Transverse colon (tissue), 4 donors: ENCODE measurements at regions not wholly inside any gene's neighbourhood (a gene's known extent, or its start where the extent isn't known, plus 50 kb on each side); places are given as distances from the start of the nearest gene placed in this dataset.

Source experiments
- EP300 ChIP-seq: sonication (generic); formaldehyde crosslinking; IDR thresholded peaks from one replicate; pipeline ENCODE4 v1.6.1; 2017; ENCODE audit warnings: antibody characterized with exemption, low read depth
- POLR2A ChIP-seq: fragments of 450-650 bp; IDR thresholded peaks from one replicate; pipeline ENCODE4 v1.6.1; 2016; ENCODE audit warnings: antibody characterized with exemption, mild to moderate bottlenecking, moderate library complexity
- POLR2AphosphoS5 ChIP-seq, 3 donors: sonication (generic); formaldehyde crosslinking; IDR thresholded peaks; one replicate each; pipeline ENCODE4 v1.6.1; 2016; ENCODE audit warnings: antibody characterized with exemption in 3 of 3
- TF ChIP-seq, protein P1 (sequence below), 5 experiments: fragments of 200-600 bp in 3 of 5; fragments of 450-650 bp in 2 of 5; sonication (generic) in 3 of 5; IDR thresholded peaks; 1 replicate in 2 of 5; 2 replicates in 3 of 5; pipeline ENCODE4 v1.5.1; 2016 to 2017; ENCODE audit warnings: antibody characterized with exemption in 5 of 5, inconsistent platforms in 3 of 5, mild to moderate bottlenecking in 2 of 5, moderate library complexity in 1 of 5

DNA sequence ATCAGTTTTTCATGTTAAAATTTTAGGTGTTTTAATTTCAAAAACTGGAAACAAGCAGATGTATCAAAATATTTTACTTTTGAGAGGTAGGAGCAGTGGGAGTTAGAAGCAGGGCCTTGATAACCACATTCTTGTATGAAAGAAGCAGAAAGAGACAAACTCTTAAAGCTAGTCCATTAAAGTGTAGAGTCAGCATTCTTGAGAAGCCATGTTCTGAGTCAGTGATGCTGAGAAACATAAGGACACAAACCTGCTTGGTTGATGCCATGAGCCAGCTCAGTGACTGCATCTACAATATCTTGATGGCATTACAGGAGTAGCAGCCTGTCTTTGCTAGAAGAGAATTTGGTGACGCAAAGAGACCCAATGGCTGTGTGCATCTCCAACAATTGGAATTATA, 826.1 kb upstream of the CTNND2 start:
- no peak for TF ChIP-seq POLR2AphosphoS5 (IDR thresholded peaks at IDR 0.05)
- no peak for TF ChIP-seq EP300
- TF ChIP-seq, protein P1, sequence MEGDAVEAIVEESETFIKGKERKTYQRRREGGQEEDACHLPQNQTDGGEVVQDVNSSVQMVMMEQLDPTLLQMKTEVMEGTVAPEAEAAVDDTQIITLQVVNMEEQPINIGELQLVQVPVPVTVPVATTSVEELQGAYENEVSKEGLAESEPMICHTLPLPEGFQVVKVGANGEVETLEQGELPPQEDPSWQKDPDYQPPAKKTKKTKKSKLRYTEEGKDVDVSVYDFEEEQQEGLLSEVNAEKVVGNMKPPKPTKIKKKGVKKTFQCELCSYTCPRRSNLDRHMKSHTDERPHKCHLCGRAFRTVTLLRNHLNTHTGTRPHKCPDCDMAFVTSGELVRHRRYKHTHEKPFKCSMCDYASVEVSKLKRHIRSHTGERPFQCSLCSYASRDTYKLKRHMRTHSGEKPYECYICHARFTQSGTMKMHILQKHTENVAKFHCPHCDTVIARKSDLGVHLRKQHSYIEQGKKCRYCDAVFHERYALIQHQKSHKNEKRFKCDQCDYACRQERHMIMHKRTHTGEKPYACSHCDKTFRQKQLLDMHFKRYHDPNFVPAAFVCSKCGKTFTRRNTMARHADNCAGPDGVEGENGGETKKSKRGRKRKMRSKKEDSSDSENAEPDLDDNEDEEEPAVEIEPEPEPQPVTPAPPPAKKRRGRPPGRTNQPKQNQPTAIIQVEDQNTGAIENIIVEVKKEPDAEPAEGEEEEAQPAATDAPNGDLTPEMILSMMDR (IDR thresholded peaks at IDR 0.05): no peak
- TF ChIP-seq POLR2A: no peak
